ENCODE measurements at regions not wholly inside any gene's neighbourhood (a gene's known extent, or its start where the extent isn't known, plus 50 kb on each side); places are given as distances from the start of the nearest gene placed in this dataset.
"Not testable (repeated sequence)": the region's sequence is repeated elsewhere in the genome, so short reads cannot be mapped to it uniquely, and the experiment has no call there.

DNA sequence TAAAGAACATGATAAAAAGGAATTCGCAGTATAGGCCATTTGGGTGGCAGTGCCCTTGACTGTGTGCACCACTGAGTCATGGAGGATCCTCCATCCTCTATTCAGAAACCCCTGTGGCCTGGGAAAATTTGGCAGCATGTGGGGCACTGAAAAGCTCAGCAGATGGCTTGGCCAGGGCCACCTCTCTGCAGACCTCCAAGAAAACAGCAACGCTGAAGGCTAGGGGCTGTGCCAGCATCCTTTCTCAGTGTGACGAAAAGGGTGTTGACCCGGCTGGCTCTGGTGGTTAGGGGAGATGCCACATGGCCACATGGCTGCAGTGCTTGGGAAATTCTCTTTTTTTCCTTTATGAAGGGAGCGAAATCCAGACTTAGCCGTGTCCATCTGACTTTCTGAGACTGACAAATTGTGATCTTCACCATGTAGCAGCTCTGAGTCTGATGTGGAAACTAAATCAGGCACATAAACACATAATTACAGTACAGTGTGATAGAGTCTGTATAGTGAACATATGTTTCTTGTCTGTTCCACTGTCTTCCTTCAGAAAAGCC lies 178.0 kb downstream of the KCTD12 start:
- no peak for DNase-seq

DNA sequence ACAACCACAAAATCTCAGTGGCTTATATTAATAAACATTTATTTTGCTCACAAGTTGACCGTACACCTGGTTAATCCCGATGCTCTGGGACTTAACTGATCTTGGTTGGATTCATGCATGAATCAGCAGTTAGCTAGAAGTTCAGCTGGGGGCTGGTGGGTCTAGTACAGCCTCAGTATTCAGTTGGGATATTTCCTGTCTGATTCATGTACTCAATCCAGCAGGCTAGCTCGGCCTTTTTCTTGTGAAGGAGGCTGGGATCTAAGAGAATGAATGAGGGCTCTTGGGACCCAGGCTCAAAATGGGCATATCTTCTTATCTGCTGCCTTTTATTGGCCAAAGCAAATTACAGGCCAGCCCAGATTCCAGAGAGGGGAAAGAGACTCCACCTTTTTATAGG lies 178.8 kb downstream of the KCTD12 start:
- DNase-seq = peak; percentile 54

DNA sequence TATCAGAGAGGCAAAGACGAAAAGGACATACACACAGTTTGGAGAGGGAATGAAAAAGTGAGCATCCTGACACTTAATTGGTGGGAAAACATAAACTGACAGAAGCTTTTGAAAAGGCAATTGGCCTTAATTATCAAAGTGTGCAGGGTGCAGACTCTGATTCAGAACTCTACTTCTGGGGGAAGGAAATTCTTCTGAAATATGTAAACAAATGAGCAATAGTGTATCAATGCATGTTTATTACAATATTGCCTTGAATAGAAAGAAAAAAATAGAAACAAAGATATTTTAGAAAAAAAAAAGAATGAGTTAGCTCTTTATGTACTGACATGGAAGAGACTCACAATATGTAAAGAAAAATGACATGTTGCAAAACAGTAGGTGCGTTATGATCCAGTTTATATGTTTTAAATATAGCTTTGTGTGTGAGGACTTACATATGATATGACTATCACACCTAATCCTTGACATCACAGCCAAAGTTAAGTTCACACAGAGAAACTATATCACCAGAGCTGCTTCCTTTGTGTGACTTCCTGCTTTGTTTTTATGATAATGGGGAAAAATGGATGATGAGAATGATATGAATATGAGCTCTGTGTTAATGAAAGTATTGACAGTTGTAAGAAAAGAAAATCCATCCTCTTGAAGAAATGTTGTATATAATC lies 182.4 kb downstream of the KCTD12 start:
- no peak for DNase-seq

DNA sequence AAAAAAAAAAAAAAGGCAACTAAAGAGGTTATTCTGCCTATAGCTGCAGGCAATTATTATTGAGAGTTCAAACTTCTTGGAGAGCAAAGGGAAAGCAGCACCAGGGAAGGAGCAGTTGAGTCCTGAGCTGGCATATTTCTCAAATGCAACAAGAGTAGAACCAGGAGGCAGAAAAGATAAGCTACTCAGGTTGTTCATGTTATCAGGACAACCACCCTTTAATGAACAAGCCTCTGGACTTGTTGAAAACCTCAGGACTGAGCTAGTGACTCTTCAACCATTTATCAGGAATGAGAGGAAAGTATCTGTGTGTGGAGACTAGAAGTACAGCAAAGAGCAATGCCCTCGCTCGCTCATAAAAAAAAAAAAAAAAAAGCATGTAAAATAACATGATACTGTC lies 183.0 kb downstream of the KCTD12 start:
- DNase-seq = no peak

DNA sequence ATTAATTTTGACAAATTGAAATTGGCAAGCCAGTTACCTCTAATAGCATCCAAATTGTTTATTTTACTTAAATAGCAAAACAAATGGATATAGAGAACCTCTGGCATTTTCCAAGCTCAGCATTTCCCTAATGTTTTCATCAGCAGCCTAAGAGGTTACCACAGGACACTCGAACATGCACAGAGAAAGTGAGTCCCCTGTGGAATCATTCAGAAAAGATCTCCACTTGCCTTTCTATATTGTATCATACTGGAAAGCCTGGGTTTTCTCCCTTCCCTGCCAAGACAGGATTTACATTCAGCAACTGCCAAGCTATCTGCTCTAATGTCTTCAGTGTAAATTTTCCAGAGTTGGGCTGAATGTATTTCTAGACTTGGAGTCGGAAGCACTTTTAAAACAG lies 188.9 kb downstream of the KCTD12 start:
- no peak for DNase-seq

DNA sequence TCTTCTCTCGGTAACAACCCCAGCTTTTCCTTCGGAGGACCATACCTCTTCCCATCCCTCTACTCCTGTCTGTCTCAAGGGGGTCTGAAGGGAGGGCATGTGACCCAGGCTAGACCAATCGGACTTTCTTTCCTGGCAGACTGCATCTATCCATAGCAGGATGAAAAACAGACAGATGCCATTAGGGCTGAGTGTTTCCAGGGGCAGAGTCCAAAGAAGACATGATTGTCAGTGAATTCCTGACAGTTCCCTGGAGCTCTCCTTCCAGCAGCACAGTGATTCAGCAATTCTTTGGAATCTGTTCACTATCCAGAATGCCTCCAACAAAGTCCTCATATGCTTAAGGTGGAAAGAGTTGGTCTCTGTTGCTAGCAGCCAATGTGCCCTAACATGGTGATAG lies 189.8 kb downstream of the KCTD12 start:
- DNase-seq = peak; percentile 50

DNA sequence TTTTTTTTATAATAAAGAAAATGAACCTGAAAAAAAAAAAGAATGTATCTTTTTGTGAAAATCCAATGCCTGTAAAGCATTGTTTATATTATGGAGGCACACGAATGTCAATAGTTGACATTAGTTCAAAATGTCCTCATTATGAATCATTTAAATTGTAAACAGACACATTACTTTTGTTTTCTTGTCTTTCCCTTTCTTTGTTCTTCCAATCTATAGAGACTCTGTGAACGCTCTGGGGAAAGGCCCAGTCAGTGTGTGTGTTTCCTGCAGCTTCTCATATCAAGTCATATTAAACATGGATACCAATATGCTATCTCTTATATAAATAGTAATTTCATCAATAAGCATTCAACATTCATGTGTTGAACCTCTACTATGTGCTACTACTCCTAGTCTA lies 193.1 kb downstream of the KCTD12 start:
- DNase-seq = no peak

DNA sequence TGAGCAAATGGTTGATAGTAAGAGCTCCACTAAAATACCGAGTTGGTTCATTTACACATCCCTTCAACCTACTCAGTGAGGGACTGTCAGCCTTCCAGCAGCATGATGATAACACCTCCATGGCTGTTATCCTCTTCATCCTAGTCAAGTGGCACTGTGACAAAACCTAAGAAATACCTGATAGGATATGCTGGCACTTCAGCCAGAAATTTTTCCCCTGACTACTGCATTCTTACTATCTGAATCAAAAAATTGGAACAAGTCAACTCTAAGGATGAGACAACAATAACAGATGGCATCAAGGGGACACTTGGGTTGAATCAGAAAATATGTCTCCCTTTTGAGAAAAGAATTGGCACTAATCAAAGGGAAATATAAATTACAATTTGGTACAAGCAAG lies 193.9 kb downstream of the KCTD12 start:
- no peak for DNase-seq

DNA sequence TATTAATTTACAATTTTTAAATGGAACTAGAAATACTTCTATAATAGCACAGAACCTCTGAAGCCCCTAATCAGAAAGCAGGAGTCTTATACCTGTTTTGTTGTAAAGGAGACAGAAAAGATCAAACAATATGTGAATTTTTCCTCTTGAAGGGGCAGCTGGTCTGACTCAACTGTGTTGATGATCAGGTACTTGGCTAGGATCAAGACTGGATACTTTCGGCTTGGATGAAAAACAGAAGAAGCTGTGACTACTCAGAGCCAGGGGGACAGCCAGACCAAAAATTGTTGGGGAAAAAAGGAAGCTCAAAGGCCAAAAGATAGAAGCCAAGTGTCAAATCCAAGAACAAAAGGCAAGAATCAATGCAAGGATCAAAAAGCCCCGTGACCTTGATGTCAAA lies 195.6 kb downstream of the KCTD12 start:
- no peak for DNase-seq

DNA sequence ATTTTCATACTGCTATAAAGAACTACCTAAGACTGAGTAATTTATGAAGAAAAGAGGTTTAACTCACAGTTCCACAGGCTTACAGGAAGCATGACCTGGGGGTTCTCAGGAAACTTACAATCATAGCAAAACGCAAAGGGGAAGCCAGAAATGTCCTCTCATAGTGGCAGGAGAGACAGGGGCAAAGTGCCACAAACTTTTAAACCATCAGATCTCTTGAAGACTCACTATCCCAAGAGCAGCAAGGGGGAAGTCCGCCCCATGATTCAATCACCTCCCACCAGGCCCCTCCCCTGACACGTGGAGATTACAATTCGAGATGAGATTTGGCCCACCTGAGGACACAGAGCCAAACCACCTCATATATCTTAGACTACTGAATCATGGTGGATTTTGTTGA lies 198.7 kb downstream of the KCTD12 start:
- DNase-seq = no peak

DNA sequence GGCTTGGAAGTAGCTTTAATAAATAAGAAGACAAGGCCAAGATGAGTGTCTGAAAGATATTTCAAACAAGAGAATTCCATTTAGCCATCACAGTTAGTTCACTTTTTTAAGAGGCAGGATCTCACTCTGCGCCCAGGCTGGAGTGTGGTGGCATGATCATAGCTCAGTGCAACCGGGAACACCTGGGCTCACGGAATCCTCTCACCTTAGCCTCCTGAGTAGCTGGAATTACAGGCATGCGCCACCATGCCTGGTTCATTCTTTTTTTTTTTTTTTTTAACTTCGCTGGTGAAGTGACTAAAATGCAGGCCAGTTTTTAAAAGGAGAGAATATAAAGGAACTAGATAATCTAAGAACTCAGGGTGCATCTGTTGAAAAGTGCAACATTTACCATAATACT lies 200.3 kb downstream of the KCTD12 start:
- no peak for DNase-seq

DNA sequence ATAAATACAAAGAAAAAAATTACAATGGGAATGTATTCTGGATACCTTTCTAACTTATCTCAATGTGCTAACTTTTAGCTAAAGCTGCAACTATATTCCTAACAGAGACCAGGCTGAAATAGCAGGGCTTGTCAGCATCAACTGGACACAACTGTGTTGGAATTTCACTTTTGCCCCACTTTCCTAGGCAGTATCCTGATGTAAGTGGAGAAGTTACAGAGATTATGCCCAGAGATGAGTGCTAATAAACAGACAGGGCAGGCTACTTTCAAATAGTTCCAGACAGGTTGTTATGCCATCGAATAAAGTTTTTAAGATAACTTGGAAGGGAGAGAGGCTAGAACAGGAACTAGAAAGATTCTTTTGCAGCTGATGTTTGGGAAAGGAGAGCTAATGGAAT lies 201.9 kb downstream of the KCTD12 start:
- DNase-seq = no peak

DNA sequence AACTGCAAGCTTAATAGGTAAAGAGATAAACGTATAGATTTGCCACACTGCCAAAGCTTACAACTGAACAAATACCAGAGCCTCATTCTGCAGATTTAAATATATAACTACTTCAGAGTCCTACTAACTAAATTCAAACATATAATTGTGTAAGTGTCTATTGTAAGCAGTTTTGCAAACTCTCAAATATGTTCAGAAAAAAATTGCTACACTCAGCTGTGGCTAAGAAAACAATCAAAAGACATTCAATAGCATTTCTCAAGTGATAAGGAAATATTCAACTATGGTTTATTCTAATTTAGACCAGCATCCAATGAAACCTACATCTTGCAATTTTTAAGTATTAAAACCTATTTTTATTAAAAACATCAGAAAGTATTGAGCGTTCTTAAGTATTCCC lies 202.4 kb downstream of the KCTD12 start:
- no peak for DNase-seq

DNA sequence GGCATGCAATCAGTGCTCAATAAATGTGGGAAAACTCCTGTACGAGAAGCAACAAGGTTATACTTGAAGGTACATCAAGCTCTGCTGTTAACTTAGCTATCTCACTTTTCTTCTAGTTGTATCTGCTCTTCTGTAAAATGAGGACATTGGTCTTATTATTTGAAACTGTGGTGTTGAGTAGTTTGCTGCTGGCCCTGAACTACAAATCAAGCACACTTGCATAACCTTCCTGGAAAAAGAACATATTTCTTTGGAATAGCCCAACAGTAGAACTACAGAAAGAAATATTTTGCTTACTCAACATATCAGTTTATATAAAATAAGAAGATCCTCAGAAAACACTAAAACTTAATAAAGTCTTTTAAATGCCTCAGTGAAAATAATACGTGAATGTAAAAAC lies 203.0 kb downstream of the KCTD12 start:
- DNase-seq = no peak

DNA sequence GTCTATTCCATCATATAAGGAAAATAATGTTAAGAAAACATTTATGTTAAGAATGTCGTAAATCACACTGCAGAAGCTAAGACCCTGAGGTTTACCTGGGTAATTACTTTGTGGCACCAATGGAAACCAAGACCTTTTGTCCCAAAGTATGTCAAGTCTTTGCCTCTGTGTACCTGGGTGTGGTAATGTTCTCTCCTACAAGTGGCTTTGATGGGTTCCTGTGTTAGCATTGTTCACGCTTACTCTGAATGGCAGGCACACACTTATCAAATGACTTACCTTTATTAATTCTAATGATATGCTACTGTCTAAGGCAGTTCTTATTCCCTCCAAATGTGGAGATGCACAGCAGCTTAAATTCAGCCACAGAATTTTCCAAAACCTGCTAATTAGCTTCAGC lies 206.1 kb downstream of the KCTD12 start:
- no peak for DNase-seq

DNA sequence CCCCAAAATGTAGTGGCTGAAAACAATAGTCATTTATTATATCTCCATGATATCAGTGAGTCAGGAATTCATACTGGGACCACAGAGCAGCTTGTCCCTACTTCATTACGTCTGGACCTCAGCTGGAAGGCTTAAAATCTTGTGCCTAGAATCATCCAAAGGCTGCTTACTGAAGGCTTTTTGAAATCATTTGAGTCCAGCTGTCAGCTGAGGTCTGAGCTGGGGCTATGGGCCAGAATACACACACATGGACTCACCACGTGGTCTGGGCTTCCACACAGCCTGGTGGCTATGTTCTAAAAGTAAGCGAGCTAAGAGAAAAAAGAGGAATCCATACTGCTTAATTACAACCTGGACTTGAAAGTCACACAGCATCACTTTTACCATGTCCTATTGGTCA lies 209.2 kb downstream of the KCTD12 start:
- DNase-seq = no peak

DNA sequence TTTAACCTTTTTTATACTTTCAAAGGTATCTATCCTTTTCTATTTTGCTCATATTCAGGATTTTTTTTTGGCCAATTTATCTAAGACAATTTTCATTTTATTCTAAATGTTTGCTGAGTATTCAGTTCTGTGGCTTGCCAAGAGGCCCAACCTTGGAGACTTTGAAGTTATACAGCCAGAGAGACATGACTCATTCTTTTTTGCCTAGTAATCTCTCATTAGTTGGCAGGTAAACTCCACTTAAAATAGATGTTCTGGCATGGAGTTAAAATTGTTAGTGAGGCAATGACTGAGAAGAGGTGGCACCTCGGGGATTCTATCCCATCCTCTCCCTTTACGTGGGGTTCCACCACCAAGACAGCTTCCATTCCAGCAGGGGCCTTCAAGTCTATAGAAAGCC lies 213.8 kb downstream of the KCTD12 start:
- peak; percentile 62 for DNase-seq

DNA sequence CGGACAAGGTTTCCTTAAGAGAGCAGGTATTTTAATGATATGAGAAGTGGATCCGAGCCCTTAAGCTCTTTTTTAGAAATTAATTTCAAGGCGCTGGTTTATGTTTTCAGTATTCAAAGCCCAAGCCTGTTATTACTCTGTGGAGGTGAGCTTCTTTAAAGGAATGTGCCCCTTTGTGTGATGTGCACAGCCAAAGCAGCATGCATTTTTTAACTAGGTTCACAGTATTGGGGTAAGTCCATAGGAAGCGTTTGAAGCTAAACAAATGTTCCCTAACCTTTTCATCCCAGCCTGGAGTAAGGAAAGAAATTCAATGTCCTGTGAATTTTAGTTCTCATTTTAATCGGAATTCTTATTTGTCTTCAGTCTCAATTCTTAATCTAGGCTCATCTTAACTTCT lies 217.5 kb downstream of the KCTD12 start:
- DNase-seq = no peak

DNA sequence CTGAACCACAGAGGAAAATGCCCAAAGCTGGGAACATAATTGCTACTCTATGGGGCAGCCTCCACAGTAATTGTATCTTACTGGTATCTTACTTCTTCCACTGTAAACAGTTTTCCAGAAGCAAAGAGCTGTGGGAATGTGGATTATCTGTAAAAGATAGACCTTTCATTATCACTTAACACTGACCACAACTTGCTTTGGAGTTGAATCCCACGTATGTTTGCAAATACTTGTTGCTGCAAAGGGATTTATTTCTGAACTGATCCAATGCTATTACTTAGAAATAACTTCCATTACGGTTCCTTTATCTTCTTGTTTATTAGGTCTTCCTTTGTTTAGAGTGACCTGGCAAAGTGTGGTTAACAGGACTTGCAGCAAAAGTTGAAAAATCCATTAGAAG lies 218.1 kb downstream of the KCTD12 start:
- DNase-seq = peak; percentile 20

DNA sequence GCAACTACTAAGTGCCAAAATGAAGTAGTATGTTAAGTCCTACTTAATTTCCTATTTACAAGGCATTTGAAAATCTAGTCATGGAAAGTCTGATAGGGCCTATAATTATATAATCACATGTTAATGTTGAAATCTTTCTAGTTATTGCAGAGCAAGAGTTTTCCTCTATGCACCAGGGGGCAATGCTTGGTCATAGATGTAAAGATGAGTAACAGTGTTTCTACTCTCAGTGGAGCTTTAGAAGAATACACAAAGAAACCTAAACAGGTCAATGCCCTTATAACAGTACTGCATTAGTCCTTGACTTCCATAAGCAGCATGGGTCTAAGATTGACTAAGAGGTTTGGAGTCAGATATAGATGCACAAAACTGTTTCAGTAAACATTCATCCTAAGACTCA lies 218.7 kb downstream of the KCTD12 start:
- peak; percentile 6 for DNase-seq

DNA sequence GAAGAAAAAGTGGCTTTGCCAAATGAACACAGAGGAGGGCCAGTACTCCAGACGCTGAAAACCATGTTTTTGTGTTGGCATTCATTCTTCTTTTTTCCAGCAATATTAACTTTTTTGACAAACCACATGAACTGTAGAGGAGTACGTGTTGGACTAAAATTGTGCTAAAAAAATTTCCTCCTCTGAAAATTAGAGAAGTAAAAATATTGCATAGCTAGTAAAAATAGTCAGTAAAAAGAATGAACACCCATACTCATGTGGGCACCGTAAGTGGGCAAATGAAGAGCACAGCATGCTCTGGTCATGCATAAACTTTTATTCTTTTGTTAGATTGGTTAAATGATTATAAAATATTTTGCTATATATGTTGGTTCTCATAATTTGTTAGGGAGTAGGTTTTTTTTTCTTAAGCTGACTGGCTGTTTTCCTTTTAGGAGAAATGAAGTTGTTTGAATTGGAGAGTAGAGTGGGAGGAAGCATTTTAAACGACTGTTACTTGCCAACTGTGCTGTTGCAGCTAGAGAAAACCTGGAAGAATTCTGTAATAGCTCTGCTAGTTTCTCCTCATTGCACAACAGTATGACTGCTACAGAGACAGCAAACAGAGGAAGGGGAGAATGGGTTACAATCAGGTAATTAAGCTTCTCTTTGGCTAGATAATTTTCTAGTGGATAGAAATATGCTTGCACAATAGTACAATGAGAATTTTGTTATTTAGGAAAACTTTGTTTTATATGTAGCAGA lies 222.4 kb downstream of the KCTD12 start:
- peak; percentile 12 for DNase-seq

DNA sequence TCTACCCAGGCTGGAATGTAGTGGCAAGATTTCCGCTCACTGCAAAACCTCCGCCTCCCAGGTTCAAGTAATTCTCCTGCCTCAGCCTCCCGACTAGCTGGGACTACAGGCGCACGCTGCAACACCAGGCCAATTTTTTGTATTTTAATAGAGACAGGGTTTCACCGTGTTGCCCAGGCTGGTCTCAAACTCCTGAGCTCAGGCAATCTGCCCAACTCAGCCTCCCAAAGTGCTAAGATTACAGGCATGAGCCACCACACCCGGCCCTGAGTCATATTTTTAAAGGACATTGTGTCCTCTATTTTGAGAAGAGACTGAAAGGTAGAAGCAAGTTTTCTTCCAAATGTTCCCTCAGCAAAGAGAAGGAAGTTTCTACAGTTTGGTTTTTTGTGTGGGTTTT lies 227.1 kb downstream of the KCTD12 start:
- not testable (repeated sequence) for DNase-seq

DNA sequence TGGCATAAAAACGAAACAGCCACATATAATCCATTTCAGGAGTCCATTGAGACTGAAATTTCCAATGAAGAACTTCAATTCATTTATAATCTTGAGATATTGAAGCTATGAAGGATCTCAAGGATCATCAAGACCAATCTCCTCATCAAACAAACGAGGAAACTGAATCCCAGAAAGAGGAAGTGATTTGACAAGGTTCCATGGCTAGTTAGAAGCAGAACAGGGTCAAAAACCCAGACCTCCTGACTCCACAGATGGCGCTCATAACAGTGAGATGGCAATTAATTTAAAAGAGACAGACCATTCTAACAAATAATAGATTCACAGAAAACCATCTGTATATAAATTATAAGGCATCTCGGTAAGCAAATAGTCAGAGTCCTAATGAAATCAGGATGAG lies 229.7 kb downstream of the KCTD12 start:
- no peak for DNase-seq

DNA sequence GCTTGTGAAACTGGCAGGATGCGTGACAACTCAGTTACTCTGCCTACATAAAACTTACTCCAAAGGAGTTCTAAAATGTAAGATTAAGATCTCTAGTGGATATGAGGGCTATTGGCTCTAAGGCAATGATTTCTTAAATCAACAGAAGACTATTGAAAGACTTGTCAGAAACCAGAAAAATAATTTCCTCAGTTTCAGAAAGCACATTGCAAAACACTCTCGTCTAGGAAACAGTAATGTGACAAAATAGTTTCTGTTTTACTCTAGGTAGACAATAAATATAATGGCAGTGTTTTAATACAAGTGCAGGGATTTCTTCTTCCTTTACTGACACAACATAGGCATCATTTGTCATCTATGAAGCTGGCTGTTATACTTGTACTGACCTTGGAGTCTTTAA lies 230.1 kb downstream of the KCTD12 start:
- no peak for DNase-seq

DNA sequence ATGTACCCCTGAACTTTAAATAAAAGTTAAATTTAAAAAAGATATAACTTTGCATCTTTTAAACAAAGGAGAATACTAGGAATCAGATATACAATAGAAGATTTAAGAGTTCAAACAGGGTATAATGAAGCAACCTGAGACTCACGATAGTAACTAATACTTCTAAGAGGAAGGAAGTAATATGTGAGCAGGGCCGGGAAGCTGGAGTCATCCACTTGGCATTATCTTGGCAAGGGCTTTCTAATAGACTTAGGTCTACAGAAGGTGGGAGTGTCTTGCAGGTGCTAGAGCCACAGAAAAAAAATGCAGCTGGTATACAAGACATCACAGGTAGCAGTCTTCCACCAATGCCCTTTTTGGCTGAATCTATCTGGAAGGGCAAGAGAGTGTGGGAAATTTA lies 231.9 kb downstream of the KCTD12 start:
- no peak for DNase-seq
